Gastrocnemius medialis (tissue), 4 donors: ENCODE measurements at regions not wholly inside any gene's neighbourhood (a gene's known extent, or its start where the extent isn't known, plus 50 kb on each side); places are given as distances from the start of the nearest gene placed in this dataset.

Experiments
- POLR2A ChIP-seq, 2 donors: fragments of 450-650 bp; IDR thresholded peaks; one replicate each; pipeline ENCODE4 v1.6.1; 2017; ENCODE audit warnings: antibody characterized with exemption in 2 of 2, mild to moderate bottlenecking in 2 of 2, moderate library complexity in 2 of 2
- TF ChIP-seq, protein P1 (sequence below), 5 experiments: fragments of 450-650 bp in 3 of 5; fragments of 200-600 bp in 2 of 5; sonication (generic) in 2 of 5; IDR thresholded peaks in 4 of 5; conservative IDR thresholded peaks in 1 of 5; 1 replicate in 4 of 5; 2 replicates in 1 of 5; pipeline ENCODE4 v1.5.1; 2016 to 2019; ENCODE audit warnings: antibody characterized with exemption in 5 of 5, mild to moderate bottlenecking in 3 of 5, moderate library complexity in 3 of 5

GRCh38 chr13:73466561-73466960, 407.8 kb downstream of the KLF5 start:
- TF ChIP-seq, protein P1, sequence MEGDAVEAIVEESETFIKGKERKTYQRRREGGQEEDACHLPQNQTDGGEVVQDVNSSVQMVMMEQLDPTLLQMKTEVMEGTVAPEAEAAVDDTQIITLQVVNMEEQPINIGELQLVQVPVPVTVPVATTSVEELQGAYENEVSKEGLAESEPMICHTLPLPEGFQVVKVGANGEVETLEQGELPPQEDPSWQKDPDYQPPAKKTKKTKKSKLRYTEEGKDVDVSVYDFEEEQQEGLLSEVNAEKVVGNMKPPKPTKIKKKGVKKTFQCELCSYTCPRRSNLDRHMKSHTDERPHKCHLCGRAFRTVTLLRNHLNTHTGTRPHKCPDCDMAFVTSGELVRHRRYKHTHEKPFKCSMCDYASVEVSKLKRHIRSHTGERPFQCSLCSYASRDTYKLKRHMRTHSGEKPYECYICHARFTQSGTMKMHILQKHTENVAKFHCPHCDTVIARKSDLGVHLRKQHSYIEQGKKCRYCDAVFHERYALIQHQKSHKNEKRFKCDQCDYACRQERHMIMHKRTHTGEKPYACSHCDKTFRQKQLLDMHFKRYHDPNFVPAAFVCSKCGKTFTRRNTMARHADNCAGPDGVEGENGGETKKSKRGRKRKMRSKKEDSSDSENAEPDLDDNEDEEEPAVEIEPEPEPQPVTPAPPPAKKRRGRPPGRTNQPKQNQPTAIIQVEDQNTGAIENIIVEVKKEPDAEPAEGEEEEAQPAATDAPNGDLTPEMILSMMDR (IDR thresholded peaks at IDR 0.05 in 4 of 5, conservative IDR thresholded peaks at IDR 0.05 in 1 of 5), result no peak
- TF ChIP-seq POLR2A (IDR thresholded peaks at IDR 0.05), result no peak
